ENCODE measurements at regions not wholly inside any gene's neighbourhood (a gene's known extent, or its start where the extent isn't known, plus 50 kb on each side); places are given as distances from the start of the nearest gene placed in this dataset.

DNA sequence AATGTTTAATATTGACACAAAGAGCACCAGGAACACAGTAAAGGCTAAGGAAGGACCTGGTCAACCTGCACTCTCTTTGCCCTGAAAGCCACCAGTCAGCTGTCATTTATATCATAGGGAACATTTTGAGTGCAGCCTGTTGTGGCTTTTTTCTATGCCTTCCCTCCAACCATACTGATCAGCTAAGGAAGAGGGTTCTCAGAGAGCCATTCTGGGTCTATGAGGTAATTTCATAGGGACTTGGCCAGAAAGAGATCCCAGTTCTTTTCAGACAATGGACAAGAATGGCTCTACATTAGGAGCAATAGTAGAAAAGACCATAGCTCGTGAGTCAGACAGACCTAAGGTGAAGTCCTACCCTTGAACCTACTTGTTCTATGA, 132.8 kb downstream of the CCDC34 start:
- TF ChIP-seq, protein P1, sequence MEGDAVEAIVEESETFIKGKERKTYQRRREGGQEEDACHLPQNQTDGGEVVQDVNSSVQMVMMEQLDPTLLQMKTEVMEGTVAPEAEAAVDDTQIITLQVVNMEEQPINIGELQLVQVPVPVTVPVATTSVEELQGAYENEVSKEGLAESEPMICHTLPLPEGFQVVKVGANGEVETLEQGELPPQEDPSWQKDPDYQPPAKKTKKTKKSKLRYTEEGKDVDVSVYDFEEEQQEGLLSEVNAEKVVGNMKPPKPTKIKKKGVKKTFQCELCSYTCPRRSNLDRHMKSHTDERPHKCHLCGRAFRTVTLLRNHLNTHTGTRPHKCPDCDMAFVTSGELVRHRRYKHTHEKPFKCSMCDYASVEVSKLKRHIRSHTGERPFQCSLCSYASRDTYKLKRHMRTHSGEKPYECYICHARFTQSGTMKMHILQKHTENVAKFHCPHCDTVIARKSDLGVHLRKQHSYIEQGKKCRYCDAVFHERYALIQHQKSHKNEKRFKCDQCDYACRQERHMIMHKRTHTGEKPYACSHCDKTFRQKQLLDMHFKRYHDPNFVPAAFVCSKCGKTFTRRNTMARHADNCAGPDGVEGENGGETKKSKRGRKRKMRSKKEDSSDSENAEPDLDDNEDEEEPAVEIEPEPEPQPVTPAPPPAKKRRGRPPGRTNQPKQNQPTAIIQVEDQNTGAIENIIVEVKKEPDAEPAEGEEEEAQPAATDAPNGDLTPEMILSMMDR (IDR thresholded peaks at IDR 0.05) = no peak
- TF ChIP-seq POLR2A (IDR thresholded peaks at IDR 0.05) = no peak
